GM21423 (cell line): ENCODE measurements at regions not wholly inside any gene's neighbourhood (a gene's known extent, or its start where the extent isn't known, plus 50 kb on each side); places are given as distances from the start of the nearest gene placed in this dataset.
"Not testable (repeated sequence)": the region's sequence is repeated elsewhere in the genome, so short reads cannot be mapped to it uniquely, and the experiment has no call there.

Experiments used
- ATAC-seq: cut with Tn5 transposase; IDR thresholded peaks from one replicate; pipeline ENCODE4 v1.9.1; 2021; ENCODE audit warnings: mild to moderate bottlenecking, moderate library complexity; ENCODE audit not compliant: unreplicated experiment

DNA sequence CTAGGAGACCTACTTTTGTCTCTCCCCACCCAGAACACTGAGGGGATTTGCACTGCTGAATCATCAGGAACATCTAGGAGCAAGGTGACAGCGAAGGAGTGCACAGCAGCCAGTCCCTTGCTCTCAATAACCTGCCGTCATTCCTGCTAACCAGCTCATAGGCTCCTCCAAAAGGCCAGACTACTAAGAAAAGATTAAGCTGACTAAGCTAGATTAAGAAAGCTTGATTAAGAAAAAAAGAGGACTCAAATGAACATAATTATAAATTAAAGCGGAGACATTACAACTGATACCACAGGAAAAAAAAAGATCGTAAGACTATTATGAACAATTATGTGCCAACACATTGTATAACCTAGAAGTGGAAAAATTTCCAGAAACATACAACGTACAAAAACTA, 1254.8 kb upstream of the CHAC2 start:
- no peak for ATAC-seq

DNA sequence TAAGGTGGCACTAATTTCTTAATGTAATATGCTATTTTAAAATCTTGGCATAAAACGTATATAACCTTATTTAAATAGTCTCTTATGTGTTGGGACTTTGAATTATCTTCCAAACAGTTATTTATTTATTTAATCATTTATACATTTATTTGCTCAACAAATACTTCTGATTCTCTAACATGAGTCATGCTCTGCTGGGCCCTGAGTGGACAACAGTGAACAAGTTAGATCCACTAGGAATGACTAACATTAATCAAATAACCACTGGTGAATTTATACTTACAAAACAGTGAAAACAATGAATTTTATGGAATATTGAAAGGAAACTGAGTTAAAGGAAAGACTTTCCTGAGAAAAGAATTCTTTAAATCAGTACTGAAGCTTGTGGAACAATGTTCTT, 1257.2 kb upstream of the CHAC2 start:
- ATAC-seq, result no peak

DNA sequence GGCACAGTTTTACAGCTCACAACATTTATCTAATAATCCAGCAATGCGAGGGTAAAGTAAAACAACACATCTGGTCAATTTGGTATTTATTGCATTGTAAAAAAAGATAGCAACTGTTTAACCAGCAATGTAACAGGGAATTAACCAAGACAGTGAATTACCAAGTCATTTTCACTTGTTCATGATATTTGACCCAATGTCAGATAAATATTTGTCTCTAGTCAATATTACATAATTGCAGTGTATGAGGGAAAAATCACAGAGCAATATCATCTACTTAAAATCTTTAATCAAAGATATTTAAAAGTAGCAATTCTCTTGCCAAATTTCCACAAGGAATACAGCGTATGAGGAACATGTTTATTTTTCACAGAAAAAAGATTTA, 1265.1 kb upstream of the CHAC2 start:
- no peak for ATAC-seq

DNA sequence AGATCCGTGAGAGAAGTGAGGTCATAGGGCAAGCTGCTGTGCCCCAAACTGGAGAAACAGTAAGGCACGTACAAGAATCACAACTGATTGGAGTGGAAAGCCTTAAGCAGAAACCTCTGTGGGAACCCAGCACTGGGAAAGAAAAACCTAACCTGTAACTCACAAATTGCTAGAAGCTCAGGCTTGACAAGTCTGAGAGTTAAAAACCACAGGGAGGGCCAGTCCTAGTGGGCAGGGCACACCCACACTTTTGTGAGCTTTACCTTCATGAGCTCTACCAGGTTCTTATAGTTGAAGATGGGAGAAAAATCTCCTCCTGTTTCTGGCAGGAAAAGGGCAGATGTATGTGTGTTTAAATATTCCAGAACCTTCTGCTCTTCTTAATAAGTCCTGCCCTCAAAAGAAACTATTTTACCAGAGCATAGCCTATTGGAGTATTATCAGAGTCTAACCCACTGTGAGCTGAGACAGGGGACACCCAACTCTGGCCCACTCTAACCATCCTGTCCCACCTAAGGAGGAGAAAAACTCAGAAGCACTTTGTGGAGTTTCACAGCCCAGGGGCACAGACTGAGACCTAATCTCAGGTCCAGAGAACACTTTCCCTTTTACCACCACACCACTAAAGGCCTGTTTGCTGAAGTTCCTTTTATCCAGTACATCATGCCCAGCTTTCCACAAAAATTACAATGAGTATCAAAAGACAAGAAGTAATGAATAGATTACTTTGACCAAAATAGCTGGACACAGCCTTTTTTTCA, 1265.7 kb upstream of the CHAC2 start:
- no peak for ATAC-seq

DNA sequence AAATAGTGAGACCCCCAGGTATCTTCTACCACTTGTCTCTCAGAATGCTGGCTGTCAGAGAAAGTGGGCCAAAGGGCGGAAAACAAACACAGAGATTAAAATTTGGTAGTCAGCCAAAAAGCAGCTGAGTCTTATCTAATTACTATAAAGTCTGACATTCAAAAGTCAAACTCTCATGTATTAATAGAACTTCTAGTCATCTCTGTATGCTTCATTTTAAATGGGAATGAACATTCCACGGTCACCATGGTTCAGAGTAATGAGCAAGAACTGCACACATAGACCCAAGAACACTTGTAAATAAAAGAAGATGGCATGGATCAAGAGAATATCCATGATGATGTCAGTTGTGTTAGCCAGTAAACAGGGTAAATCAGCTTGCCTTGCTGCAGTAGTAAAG, 1267.0 kb upstream of the CHAC2 start:
- ATAC-seq, result no peak

DNA sequence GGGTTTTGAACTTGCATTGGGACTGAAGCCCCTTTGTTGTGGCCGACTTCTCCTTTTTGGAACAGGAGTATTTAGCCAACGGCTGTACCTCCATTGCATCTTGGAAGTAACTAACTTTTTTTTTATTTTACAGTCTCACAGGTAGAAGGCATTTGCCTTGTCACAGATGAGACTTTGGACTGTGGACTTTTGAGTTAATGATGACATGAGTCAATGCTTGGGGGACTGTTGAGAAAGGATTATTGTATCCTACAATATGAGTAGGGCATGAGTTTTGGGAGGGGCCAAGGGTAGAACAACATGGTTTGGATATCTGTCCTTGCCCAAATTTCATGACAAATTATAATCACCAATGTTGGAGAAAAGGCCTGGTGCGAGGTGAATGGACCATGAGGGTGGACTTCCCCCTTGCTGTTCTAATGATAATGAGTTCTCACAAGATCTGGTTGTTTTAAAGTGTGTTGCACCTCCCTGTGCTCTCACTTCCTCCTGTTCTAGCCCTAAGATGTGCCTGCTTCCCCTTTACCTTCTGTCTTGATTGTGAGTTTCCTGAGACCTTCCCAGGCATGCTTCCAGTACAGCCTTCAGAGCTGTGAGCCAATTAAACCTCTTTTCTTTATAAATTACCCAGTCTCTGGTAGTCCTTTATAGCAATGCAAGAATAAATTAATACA, 1269.4 kb upstream of the CHAC2 start:
- ATAC-seq, result no peak

DNA sequence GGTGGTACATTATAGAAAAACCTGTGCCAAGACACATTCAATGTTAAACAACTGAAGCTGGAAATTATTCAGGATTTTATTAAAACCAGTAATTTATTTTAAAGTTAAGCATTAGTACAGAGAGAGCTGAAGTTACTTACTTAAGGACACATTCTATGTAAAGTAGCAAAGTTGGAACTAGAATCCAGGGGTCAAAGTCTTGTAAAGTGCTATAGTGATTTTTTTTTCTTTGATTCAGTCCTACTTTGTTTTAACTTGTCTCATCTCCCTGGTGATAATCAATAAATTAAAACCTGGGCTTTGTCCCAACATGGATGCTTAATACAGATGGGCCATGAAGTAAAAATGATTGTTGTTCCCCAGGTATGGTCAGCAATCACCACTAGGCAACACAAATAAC, 1271.8 kb upstream of the CHAC2 start:
- ATAC-seq, result no peak

DNA sequence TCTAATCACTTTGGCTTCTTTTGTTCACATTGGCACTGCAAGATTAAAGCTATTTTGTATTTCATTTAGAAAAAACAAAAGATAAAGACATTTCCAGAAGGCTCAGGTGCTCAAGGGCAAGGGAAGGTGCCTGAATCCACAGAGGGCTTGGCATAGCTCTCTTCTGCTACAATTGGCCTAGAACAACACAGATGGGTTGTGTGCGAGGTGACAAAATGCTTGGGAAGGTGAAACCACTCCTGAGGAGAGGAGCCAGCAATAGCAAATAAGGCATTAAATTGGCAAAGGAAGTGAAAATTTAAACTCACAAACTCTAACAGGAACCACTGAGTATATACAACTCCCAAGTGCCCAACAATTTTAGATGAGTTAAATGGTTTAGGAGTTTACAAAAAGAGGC, 1290.4 kb upstream of the CHAC2 start:
- ATAC-seq, result no peak

DNA sequence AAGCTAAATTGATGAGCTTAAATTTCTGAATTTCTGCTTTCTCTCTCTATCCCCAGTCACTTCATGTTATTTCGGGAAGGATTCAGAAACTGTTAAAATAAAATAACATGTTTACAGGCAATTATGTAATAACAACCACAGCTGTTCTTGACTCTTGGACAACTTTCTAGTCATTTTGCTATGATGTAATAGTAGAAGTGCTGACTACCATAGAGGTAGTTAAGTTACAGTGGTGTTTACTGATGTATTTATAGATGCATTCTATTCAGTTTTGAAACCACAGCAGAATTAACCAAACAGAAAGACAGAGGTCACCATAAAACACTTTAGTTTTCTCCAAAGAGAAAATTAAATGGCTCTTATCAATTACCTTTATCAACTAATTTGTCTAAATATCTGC, 1292.0 kb upstream of the CHAC2 start:
- no peak for ATAC-seq

DNA sequence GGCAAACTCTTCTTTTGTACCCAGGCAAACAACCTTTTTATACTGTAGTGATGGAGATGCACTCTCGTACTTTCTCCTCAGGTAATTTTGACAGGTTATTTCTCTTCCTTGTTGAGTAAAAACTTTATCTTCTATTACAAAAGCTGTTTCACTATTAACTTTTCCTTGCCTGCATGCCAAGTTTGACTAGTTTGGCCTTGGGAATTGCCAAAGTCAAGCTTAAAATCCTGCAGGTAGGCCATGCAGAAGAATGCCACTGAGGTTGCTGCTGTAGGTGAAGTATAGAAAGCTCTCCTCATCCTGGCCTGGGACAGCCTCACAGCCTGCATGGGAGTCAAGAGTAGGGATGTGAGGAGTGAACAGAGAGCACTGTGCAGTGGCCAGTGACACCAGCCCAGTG, 1293.5 kb upstream of the CHAC2 start:
- no peak for ATAC-seq

DNA sequence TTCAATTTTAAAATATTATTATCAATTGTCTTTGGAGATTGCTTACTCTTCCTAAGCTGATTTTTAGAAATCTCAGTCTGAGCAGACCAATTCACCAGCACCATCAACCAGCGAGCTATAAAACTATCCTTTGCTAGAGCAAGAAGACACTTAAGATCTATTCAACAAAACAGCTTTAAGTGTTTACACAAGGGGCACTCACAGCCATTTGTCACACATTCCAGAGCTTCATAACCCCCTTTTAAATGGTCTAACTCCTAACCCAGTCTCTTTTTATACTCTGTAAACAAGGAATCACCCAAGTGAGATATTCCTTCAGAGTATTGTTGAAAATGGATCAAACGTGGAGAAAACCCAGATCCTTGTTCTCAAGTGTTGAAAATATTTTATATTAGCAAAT, 1294.1 kb upstream of the CHAC2 start:
- ATAC-seq, result no peak

DNA sequence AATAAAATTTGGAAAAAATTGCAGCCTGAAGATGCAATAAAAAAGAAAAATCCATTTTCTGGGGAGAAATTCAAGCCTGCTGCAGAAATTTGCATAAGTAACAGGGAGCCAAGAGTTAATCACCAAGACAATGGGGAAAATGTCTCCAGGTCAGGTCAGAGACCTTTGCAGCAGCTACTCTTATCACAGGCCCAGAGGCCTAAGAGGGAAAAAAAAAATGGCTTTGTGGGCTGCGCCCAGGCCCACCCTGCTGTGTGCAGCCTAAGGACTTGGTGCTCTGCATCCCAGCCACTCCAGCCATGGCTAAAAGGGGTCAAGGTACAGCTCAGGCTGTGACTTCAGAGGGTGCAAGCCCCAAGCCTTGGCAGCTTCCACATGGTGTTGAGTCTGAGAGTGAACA, 1297.1 kb upstream of the CHAC2 start:
- ATAC-seq, result not testable (repeated sequence)

DNA sequence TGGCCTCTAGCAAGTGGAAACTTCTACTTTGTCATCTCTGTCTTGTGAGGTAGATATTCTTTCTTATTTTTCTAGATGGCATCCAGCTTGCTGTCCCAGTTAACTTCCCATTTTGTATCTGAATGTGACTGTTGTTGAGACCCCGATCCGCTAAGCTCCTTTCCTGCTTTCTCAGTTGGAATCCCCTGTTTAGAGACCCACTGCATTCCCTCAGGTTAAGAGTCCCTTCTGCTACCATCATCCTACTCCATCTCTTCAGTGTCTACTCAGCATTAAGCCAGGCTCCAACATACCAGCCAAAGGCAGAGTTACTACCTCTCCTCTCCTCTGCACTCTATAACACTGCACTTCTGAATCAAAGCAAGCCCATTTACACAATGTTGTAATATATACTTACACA, 1300.4 kb upstream of the CHAC2 start:
- no peak for ATAC-seq

DNA sequence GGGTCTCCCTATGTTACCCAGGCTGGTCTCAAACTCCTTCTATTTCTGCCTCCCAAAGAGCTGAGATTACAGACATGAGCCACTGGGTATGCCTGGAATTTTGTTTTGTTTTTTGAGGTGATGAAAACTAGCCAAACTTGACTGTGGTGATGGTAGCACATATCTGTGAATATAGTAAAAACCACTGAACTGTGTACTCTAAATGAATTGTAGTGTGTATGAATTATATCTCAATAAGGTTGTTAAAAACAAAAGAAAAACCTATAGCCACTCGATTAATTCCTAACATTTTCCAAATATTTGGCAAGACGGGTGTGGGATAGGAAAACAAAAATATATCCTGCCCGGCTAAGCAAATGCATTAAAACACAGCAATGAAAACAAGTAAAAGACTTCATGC, 1302.3 kb upstream of the CHAC2 start:
- no peak for ATAC-seq

DNA sequence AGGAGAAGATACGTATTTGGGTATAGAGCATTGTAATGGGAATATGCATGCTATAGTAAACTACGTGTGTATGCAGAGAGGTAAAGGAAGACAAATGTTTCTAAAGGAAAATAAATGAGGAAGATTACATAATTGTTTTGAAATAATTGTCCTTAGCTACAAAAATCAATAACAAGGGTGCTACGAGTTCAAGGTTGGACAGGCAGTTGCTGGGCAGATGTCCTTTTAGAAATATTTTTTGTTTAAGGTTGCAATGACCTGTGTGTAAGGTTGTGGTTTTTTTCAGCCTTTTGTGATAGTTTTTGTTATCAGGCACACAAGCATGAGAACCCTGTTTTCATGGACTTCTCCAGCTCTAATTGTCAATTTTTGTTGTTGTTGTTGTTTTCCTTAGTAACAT, 1304.1 kb upstream of the CHAC2 start:
- no peak for ATAC-seq

DNA sequence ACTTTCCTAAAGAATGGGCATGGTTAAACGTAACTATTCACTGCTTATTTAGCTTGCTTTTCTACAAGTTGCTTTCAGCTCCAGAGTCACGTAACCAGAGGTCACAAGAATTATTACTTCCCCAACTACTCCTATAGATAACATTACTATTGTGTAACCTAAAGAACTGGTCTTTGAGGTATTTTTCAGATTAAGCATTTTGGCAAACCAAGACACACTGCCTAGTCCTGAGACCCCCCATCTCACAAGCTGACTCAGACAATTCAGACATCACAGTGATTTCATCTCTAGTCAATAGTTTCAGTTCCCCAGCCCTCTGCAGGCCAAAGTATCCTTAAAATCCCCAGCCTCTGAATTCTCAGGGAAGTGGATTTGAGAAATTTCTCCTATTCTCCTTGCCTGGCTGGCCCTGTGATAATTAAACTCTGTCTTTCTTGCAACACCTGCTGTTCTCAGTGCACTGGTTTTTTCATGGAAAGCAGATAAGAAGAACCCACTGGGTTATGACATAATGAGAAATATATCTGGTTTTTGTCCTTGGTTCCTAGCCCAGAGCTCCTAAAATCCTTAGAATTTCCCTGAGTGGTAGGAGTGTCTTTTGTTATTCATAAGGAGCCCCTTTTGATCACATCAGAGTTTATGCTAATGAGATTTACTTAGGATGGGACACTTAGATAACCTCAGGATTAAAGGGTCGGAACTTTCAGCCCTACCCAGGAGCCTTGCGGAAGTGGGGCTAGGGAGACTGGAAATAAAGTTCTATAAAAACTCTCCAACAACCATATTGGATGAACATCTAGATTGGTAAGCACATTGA, 1310.8 kb upstream of the CHAC2 start:
- ATAC-seq, result no peak

DNA sequence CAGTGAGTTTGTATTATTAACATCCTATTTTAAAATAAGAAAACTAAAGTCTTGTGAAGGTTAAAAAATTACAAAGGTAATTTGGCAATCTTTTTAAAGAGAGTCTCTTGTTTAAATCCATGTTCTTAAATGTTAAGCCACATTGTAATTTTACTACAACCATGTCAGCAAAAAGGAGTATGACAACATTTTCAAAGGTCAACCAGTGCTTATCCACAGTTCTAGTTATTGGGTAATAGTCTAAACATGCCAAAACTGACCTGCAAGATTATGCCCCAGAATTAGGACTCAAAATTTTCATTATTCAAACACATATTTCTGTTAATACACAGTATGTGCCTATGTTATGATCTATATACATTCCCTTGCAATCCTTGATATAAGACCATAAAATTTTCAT, 1312.6 kb upstream of the CHAC2 start:
- ATAC-seq, result no peak

DNA sequence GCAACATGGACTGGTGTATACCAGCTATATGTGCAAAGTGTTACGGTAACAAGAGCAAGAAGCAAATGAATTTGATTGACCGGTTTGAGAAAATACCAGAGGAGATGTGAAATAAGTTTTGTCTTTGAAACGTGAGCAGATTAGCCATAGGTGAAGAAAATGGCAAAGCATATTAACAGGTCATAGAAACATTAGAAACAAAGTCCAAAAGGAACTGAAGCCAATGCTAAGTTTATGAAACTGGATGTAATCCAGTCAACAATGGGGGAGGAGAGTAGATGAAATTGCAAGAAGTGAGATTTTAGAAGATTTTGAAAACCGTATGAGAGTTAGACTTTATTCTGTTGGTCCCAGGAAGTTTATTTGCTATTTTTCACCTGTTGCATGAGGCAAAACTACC, 1315.4 kb upstream of the CHAC2 start:
- ATAC-seq, result no peak

DNA sequence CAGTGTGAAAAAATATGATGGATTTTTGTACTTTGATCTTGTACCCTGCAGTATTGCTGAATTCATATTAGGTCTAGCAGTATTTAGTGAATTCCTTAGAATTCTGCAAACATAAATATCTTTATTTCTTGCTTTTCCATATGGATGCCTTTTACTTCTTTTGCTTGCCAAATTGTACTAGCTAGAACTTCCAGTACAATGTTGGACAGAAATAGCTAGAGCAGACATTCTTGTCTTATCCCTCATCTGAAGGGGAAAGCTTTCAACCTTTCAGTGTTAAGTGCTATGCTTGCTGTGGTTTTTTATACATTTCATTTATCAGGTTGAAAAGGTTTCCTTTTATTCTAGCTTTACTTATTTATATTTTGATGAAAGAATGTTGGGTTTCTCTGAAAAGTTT, 1321.9 kb upstream of the CHAC2 start:
- no peak for ATAC-seq

DNA sequence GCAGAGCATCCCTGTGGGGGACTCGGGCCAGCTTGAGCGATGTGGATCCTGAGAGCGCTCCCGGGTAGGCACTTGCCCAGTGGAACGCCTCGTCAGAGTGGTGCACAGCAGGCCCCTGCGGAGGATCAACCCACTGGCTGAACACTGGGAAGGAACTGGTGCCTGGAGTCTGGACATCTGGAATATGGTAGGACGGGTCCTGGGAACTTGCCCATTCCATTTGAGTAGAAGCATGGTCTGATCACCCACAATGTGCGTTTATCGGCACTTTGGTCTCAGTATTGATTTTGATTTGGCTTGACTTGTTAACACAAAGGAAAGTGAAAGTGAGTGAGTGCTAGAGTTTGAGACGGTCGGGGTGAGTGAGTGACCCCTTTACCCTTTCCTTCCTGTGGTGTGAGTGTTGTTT, 1336.2 kb upstream of the CHAC2 start:
- ATAC-seq, result no peak

DNA sequence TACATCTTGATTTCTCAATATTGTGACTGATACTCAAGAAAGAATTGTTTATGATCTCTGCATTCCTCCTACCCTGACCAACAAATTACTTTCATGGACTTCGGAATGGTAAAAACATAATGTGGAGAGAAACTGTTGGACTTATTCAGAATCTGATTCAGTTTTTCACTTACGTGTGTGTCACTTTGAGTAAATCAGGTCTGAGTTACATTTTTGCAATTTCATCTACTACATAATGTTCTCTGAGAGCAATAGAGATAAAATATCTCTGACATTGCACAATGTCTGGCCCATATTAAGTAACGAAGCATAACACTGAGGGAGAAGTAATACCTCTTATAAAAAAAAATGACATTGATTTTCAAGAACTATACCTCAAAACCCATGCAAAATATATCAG, 1337.9 kb upstream of the CHAC2 start:
- ATAC-seq, result no peak

DNA sequence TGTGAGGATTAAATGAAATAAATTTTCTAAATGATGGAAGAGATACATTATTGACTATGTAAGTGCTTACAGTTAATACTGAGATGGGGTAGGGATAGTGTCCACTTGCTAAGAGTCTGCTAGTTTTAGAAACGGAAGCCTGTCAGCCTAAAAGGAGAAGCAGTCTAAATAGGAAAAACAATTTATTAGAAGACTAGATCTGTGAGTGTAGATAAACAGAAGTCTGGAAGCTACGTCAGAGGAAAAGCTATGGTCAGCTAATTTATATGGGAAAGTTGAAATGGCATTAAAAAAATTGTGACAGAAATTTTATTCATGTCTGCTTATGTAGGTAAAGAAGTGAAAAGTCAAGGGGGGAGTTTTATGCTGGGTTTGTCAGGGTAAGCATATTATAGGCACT, 1338.4 kb upstream of the CHAC2 start:
- no peak for ATAC-seq
